B cell (primary cell): ENCODE measurements at regions not wholly inside any gene's neighbourhood (a gene's known extent, or its start where the extent isn't known, plus 50 kb on each side); places are given as distances from the start of the nearest gene placed in this dataset.

Experiments used
- ATAC-seq: fragments of 200-7000 bp; cut with Tn5 transposase; one replicate; pipeline ENCODE4 v1.10.0; 2021; ENCODE audit warnings: low read depth, mild to moderate bottlenecking, moderate number of reproducible peaks, moderate library complexity
- CTCF ChIA-PET: fragments of 350-600 bp; sonication (Branson Sonifier 250); formaldehyde crosslinking; loops from one replicate; lab custom pipeline; 2021; ENCODE audit warnings: antibody characterized with exemption, inconsistent platforms; lab: Charles Lee
- POLR2A ChIA-PET: fragments of 350-600 bp; sonication (Branson Sonifier 250); formaldehyde crosslinking; loops from one replicate; lab custom pipeline; 2021; ENCODE audit warnings: antibody characterized with exemption; lab: Charles Lee
- DNase-seq: peaks from one replicate; pipeline ENCODE4 v3.0.0; 2013
- H2AFZ ChIP-seq: 2 replicates; pipeline ENCODE4 v1.6.1; 2012; ENCODE audit warnings: mild to moderate bottlenecking, low read depth, low read length; ENCODE audit not compliant: insufficient read depth, poor library complexity, severe bottlenecking
- H3K27ac ChIP-seq, 2 donors: 1 replicate in 1 of 2; 2 replicates in 1 of 2; pipeline ENCODE4 v1.5.1; 2012 to 2013; ENCODE audit warnings: low read length in 2 of 2, mild to moderate bottlenecking in 2 of 2, moderate library complexity in 1 of 2
- H3K27me3 ChIP-seq, 4 experiments: fragments of 200-600 bp in 1 of 4; sonication (generic) in 1 of 4; replicated peaks in 1 of 4; 1 replicate in 2 of 4; 2 replicates in 2 of 4; pipeline versions ENCODE4 v1.6.1 to v1.7.0; 2013 to 2016; ENCODE audit warnings: low read length in 3 of 4, mild to moderate bottlenecking in 2 of 4, mixed read lengths in 1 of 4, moderate library complexity in 1 of 4; ENCODE audit not compliant: insufficient read depth in 4 of 4, control insufficient read depth in 3 of 4; ENCODE audit errors: control extremely low read depth in 1 of 4
- H3K36me3 ChIP-seq, 2 experiments: replicated peaks in 1 of 2; 1 replicate in 1 of 2; 2 replicates in 1 of 2; pipeline versions ENCODE4 v1.6.1 to v1.7.1; 2013; ENCODE audit warnings: low read length in 1 of 2; ENCODE audit not compliant: insufficient read depth in 2 of 2, control insufficient read depth in 1 of 2; ENCODE audit errors: control extremely low read depth in 1 of 2, extremely low read depth in 1 of 2
- H3K4me1 ChIP-seq, 2 donors: fragments of 200-600 bp in 1 of 2; sonication (generic) in 1 of 2; 1 replicate in 1 of 2; 2 replicates in 1 of 2; pipeline versions ENCODE4 v1.5.1 to v1.6.1; 2013 to 2017; ENCODE audit warnings: low read length in 2 of 2; ENCODE audit not compliant: control insufficient read depth in 2 of 2, insufficient read depth in 2 of 2
- H3K4me2 ChIP-seq: replicated peaks from 2 replicates; pipeline ENCODE3; 2012; ENCODE audit warnings: mild to moderate bottlenecking, low read depth, low read length; ENCODE audit not compliant: poor library complexity, severe bottlenecking
- H3K4me3 ChIP-seq, 5 experiments: fragments of 200-600 bp in 1 of 5; sonication (generic) in 1 of 5; 1 replicate in 3 of 5; 2 replicates in 2 of 5; pipeline versions ENCODE4 v1.5.1 to v1.7.0; 2011 to 2016; ENCODE audit warnings: low read length in 4 of 5, mild to moderate bottlenecking in 4 of 5, low read depth in 2 of 5, control low read depth in 1 of 5, moderate library complexity in 1 of 5; ENCODE audit not compliant: insufficient read depth in 1 of 5; ENCODE audit errors: control extremely low read depth in 1 of 5, extremely low read depth in 1 of 5
- H3K79me2 ChIP-seq: fragments of 200-600 bp; sonication (generic); one replicate; pipeline ENCODE4 v1.6.0; 2016; ENCODE audit warnings: low read length; ENCODE audit not compliant: control insufficient read depth, insufficient read depth
- H3K9ac ChIP-seq: fragments of 200-600 bp; sonication (generic); 2 replicates; pipeline ENCODE4 v1.6.1; 2017; ENCODE audit warnings: mild to moderate bottlenecking, low read length, moderate library complexity
- H3K9me3 ChIP-seq, 3 donors: one replicate each; pipeline versions ENCODE4 v1.6.1 to v1.7.1; 2013; ENCODE audit warnings: low read length in 2 of 3; ENCODE audit not compliant: control insufficient read depth in 2 of 3, insufficient read depth in 1 of 3; ENCODE audit errors: control extremely low read depth in 1 of 3
- H4K20me1 ChIP-seq: 2 replicates; pipeline ENCODE4 v1.6.0; 2012; ENCODE audit warnings: mild to moderate bottlenecking, low read length; ENCODE audit not compliant: insufficient read depth, control insufficient read depth, poor library complexity, severe bottlenecking
- H3K27ac Mint-ChIP-seq: one replicate; pipeline ENCODE4 v1.8.0; 2021; ENCODE audit warnings: mixed read lengths
- H3K27me3 Mint-ChIP-seq: one replicate; pipeline ENCODE4 v1.8.0; 2021; ENCODE audit warnings: mixed read lengths
- H3K4me1 Mint-ChIP-seq: one replicate; pipeline ENCODE4 v1.8.0; 2021; ENCODE audit warnings: mixed read lengths
- H3K4me3 Mint-ChIP-seq: one replicate; pipeline ENCODE4 v1.8.0; 2021; ENCODE audit warnings: mixed read lengths
- H3K9me3 Mint-ChIP-seq: one replicate; pipeline ENCODE4 v1.8.0; 2022; ENCODE audit warnings: mixed read lengths; ENCODE audit not compliant: insufficient read depth
- EZH2 ChIP-seq: IDR thresholded peaks from 2 replicates; pipeline ENCODE4 v1.6.1; 2012; ENCODE audit warnings: borderline replicate concordance, low read depth, mild to moderate bottlenecking, moderate library complexity, low read length; ENCODE audit not compliant: insufficient read depth, poor library complexity, severe bottlenecking
- WGBS: methylation state at CpG from one replicate; pipeline ENCODE4 v1.1.5; 2013; ENCODE audit warnings: missing lambda C conversion rate; ENCODE audit not compliant: insufficient coverage; 5-methylcytosine and 5-hydroxymethylcytosine counted together
- intact Hi-C: fragments of 100-400 bp; cut with micrococcal nuclease; formaldehyde crosslinking; loops from one replicate; pipeline ENCODE4 v1.10.0; 2022
- TF ChIP-seq, protein P1 (sequence below): fragments of 200-600 bp; IDR thresholded peaks from one replicate; pipeline ENCODE4 v1.8.0; 2022; ENCODE audit warnings: antibody characterized with exemption, mild to moderate bottlenecking

DNA sequence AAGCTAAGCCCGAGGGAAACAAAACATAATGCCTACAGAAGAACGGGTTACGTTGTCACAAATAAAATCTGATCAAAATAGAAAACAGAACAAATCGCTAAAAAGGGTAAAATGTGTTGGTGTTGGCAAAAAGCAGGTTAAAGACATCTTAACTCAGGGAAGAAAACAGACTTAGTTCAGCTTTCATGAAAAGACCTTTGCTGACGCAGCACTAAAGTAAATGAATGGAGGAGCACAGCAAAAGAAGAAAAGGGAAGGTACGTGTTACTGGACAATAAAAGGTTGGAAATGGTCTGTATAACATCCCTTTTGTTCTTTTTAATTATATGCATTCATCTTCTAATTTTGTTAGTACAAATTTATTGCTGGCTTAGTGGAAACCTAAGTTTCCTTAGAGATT, 117.4 kb upstream of the DSEL start:
- Histone ChIP-seq H3K4me1 (no peaks in the 10 kb centered on the region), H3K9me3 (peaks cover 0 to 3% (median 0%) of the 10 kb centered on the region in 3 donors), H4K20me1 (no peaks in the 10 kb centered on the region), H3K27me3 (no peaks in the 10 kb centered on the region), H3K9ac (no peak overlapping the region), H2AFZ (no peak overlapping the region), H3K36me3 (no peaks in the 10 kb centered on the region), H3K27ac (no peak overlapping the region), H3K4me2 (no peak overlapping the region), H3K4me3 (no peak overlapping the region), H3K79me2 (no peaks in the 10 kb centered on the region)
- intact Hi-C loops = no loop called here
- no peaks in the 10 kb centered on the region for H3K27me3 Mint-ChIP-seq
- no peaks in the 10 kb centered on the region for H3K9me3 Mint-ChIP-seq
- no peak overlapping the region for H3K4me3 Mint-ChIP-seq
- no peak overlapping the region for H3K27ac Mint-ChIP-seq
- no CpG with 5 or more reads among the region's 6 CpGs for WGBS
- TF ChIP-seq EZH2 = no peak
- TF ChIP-seq, protein P1, sequence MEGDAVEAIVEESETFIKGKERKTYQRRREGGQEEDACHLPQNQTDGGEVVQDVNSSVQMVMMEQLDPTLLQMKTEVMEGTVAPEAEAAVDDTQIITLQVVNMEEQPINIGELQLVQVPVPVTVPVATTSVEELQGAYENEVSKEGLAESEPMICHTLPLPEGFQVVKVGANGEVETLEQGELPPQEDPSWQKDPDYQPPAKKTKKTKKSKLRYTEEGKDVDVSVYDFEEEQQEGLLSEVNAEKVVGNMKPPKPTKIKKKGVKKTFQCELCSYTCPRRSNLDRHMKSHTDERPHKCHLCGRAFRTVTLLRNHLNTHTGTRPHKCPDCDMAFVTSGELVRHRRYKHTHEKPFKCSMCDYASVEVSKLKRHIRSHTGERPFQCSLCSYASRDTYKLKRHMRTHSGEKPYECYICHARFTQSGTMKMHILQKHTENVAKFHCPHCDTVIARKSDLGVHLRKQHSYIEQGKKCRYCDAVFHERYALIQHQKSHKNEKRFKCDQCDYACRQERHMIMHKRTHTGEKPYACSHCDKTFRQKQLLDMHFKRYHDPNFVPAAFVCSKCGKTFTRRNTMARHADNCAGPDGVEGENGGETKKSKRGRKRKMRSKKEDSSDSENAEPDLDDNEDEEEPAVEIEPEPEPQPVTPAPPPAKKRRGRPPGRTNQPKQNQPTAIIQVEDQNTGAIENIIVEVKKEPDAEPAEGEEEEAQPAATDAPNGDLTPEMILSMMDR = no peak
- ChIA-PET CTCF (no interaction called here), POLR2A (no interaction called here)
- ATAC-seq (no peak), DNase-seq (no peak)
- H3K4me1 Mint-ChIP-seq = no peaks in the 10 kb centered on the region

DNA sequence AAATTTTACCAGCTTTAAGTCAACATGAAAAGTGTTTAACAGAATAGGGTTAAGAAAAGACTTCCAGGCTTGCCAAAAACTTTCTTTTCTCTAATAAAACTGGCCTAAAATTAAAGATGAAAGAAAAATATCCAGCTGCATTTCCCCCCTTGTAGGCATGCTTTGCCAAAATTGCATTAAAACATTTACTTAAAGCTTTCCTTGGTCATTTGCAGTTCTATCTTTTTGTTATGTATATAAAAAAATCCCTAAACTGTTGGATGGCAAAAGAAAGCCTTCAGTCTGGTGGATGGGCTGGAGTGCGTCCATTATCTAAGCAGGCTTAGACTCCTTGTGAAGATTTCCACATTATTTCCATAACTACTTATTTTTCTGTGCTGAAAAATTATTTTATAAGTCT, 105.4 kb upstream of the DSEL start:
- no peak for DNase-seq
- Histone ChIP-seq H3K4me3 (no peak overlapping the region), H3K36me3 (no peaks in the 10 kb centered on the region), H4K20me1 (no peaks in the 10 kb centered on the region), H3K4me2 (no peak overlapping the region), H3K4me1 (no peaks in the 10 kb centered on the region), H3K27ac (no peak overlapping the region), H3K9me3 (no peaks in the 10 kb centered on the region), H3K9ac (no peak overlapping the region), H2AFZ (no peak overlapping the region), H3K27me3 (no peaks in the 10 kb centered on the region), H3K79me2 (no peaks in the 10 kb centered on the region)
- Mint-ChIP-seq H3K9me3 (no peaks in the 10 kb centered on the region), H3K27ac (no peak overlapping the region), H3K4me3 (no peak overlapping the region), H3K4me1 (no peaks in the 10 kb centered on the region), H3K27me3 (no peaks in the 10 kb centered on the region)
- intact Hi-C loops = no loop called here
- TF ChIP-seq, protein P1 = no peak
- no peak for TF ChIP-seq EZH2
- no peak for ATAC-seq
- no CpG with 5 or more reads among the region's 1 CpG for WGBS
- ChIA-PET POLR2A (no interaction called here), CTCF (no interaction called here)
